ENCODE measurements at regions not wholly inside any gene's neighbourhood (a gene's known extent, or its start where the extent isn't known, plus 50 kb on each side); places are given as distances from the start of the nearest gene placed in this dataset.

DNA sequence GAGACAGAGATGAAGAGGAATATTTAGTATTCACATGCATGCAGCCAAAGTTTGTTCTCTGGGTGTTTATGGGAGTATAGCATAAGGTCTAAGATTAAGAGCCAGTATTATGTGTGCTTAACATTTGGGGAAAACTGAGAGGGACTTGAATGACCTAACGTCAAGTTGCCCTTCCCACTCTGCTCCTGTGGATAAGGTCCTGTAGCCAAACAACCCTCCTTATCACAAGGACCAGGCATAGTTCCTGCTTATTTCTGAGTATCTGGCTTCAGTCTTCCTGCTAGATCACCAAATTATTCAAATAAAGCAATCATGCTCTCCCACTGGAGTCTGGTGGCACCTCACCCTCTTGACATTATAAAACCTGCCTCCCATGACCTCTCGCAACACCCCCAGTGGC lies 137.9 kb upstream of the SEMA3E start:
- TF ChIP-seq, protein P1, sequence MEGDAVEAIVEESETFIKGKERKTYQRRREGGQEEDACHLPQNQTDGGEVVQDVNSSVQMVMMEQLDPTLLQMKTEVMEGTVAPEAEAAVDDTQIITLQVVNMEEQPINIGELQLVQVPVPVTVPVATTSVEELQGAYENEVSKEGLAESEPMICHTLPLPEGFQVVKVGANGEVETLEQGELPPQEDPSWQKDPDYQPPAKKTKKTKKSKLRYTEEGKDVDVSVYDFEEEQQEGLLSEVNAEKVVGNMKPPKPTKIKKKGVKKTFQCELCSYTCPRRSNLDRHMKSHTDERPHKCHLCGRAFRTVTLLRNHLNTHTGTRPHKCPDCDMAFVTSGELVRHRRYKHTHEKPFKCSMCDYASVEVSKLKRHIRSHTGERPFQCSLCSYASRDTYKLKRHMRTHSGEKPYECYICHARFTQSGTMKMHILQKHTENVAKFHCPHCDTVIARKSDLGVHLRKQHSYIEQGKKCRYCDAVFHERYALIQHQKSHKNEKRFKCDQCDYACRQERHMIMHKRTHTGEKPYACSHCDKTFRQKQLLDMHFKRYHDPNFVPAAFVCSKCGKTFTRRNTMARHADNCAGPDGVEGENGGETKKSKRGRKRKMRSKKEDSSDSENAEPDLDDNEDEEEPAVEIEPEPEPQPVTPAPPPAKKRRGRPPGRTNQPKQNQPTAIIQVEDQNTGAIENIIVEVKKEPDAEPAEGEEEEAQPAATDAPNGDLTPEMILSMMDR (IDR thresholded peaks at IDR 0.05): no peak
- no peak for TF ChIP-seq POLR2A (IDR thresholded peaks at IDR 0.05)
- TF ChIP-seq EP300 (IDR thresholded peaks at IDR 0.05): no peak
- no peak for TF ChIP-seq POLR2AphosphoS5 (IDR thresholded peaks at IDR 0.05)

Data from gastroesophageal sphincter (tissue), 3 donors.